HCT116 (cell line): ENCODE measurements at regions not wholly inside any gene's neighbourhood (a gene's known extent, or its start where the extent isn't known, plus 50 kb on each side); places are given as distances from the start of the nearest gene placed in this dataset.

ENCODE experiments used
- CEBPB ChIP-seq: IDR thresholded peaks from 2 replicates; pipeline ENCODE4 v1.6.1; 2012; ENCODE audit warnings: low read depth
- CTCF ChIP-seq, 3 experiments: fragments of 200-600 bp in 1 of 3; sonication (generic) in 1 of 3; IDR thresholded peaks in 2 of 3; conservative IDR thresholded peaks in 1 of 3; 2 replicates each; pipeline ENCODE4 v1.5.1; 2012 to 2017; ENCODE audit warnings: low read depth in 2 of 3, low read length in 2 of 3, antibody characterized with exemption in 1 of 3, borderline replicate concordance in 1 of 3, control low read depth in 1 of 3, mild to moderate bottlenecking in 1 of 3, mixed read lengths in 1 of 3, mixed run types in 1 of 3, moderate library complexity in 1 of 3; ENCODE audit not compliant: insufficient read depth in 1 of 3
- ELF1 ChIP-seq: IDR thresholded peaks from 2 replicates; pipeline ENCODE4 v1.6.1; 2012; ENCODE audit warnings: low read depth, borderline replicate concordance
- EZH2 ChIP-seq: fragments of 200-600 bp; sonication (generic); IDR thresholded peaks from 2 replicates; pipeline ENCODE4 v1.6.1; 2017; ENCODE audit warnings: antibody characterized with exemption, mixed run types
- EZH2phosphoT487 ChIP-seq: fragments of 200-600 bp; IDR thresholded peaks from 2 replicates; pipeline ENCODE4 v1.6.1; 2018; ENCODE audit warnings: antibody characterized with exemption, borderline replicate concordance
- REST ChIP-seq: IDR thresholded peaks from 2 replicates; pipeline ENCODE4 v1.6.1; 2012; ENCODE audit warnings: low read depth
- SIN3A ChIP-seq: IDR thresholded peaks from 2 replicates; pipeline ENCODE4 v1.6.1; 2012; ENCODE audit warnings: low read depth

- TF ChIP-seq CTCF (IDR thresholded peaks at IDR 0.05 in 2 of 3, conservative IDR thresholded peaks at IDR 0.05 in 1 of 3; ENCODE audit: borderline replicate concordance in 1 of 3, insufficient read depth in 1 of 3, low read depth in 2 of 3, low read length in 2 of 3) (no peak), CEBPB (no peak), EZH2 (no peak), EZH2phosphoT487 (no peak), SIN3A (no peak), REST (no peak), ELF1 (no peak)
Observed at GRCh38 chr12:127774828-127775227, 492.1 kb upstream of the TMEM132C start.
